A549 (cell line): ENCODE measurements at regions not wholly inside any gene's neighbourhood (a gene's known extent, or its start where the extent isn't known, plus 50 kb on each side); places are given as distances from the start of the nearest gene placed in this dataset.

Experiments used
- ATAC-seq, 2 experiments: fragments of 200-7000 bp in 1 of 2; fragments of >200 bp in 1 of 2; cut with Nextera tagmentation in 1 of 2; cut with Tn5 transposase in 1 of 2; 3 replicates each; pipeline versions ENCODE4 v1.8.0 to v1.9.1; 2018 to 2020; ENCODE audit warnings: mild to moderate bottlenecking in 1 of 2, moderate library complexity in 1 of 2
- CTCF ChIA-PET: fragments of 300-600 bp; sonication (Branson Sonifier 250); formaldehyde crosslinking; extraction: SDS; loops from one replicate; lab custom pipeline; 2021; ENCODE audit warnings: antibody characterized with exemption, inconsistent platforms; lab: Yijun Ruan, JAX
- POLR2A ChIA-PET: fragments of 350-600 bp; formaldehyde crosslinking; extraction: SDS; loops from one replicate; lab custom pipeline; 2021; ENCODE audit warnings: antibody characterized with exemption, inconsistent platforms; lab: Yijun Ruan, JAX
- DNase-seq, 2 experiments: peaks; one replicate each; pipeline versions ENCODE4 v3.0.0 to v3.0.0-alpha.2; 2011 to 2016; ENCODE audit warnings: low read depth in 1 of 2, low spot score in 1 of 2
- FAIRE-seq: peaks from 2 replicates; lab custom pipeline; 2011; peaks lifted over from hg19 to GRCh38; lab: Jason Lieb, UNC
- H3K27ac ChIP-seq, 2 experiments: fragments of >200 bp; sonication (Bioruptor Twin); formaldehyde crosslinking; 3 replicates each; pipeline ENCODE4 v1.5.1; 2016 to 2017
- H3K4me1 ChIP-seq: fragments of >200 bp; sonication (Bioruptor Twin); formaldehyde crosslinking; 3 replicates; pipeline ENCODE4 v1.6.1; 2016
- H3K4me2 ChIP-seq: fragments of >200 bp; sonication (Bioruptor Twin); formaldehyde crosslinking; 3 replicates; pipeline ENCODE4 v1.6.1; 2016
- H3K4me3 ChIP-seq: fragments of >200 bp; sonication (Bioruptor Twin); formaldehyde crosslinking; 3 replicates; pipeline ENCODE4 v1.5.1; 2016
- H3K9me3 ChIP-seq: fragments of >200 bp; sonication (Bioruptor Twin); formaldehyde crosslinking; 3 replicates; pipeline ENCODE4 v1.6.1; 2016
- ATOH8 ChIP-seq: fragments of 250-450 bp; sonication (Bioruptor Pico); IDR thresholded peaks from 2 replicates; pipeline ENCODE4 v1.5.0; 2020; ENCODE audit warnings: low read depth, mild to moderate bottlenecking, moderate library complexity
- BHLHE40 ChIP-seq: IDR thresholded peaks from 2 replicates; pipeline ENCODE4 v1.6.1; 2012; ENCODE audit warnings: low read depth, low read length, inconsistent platforms
- CBX2 ChIP-seq: fragments of 200-600 bp; sonication (generic); IDR thresholded peaks from 2 replicates; pipeline ENCODE4 v1.6.1; 2016; ENCODE audit warnings: low read depth, mild to moderate bottlenecking, borderline replicate concordance
- CEBPB ChIP-seq, 2 experiments: fragments of >200 bp in 1 of 2; sonication (Bioruptor Twin) in 1 of 2; formaldehyde crosslinking in 1 of 2; IDR thresholded peaks; 2 replicates each; pipeline ENCODE4 v1.6.1; 2012 to 2016
- CHD2 ChIP-seq: fragments of 150-350 bp; IDR thresholded peaks from 2 replicates; pipeline ENCODE4 v1.6.1; 2014; ENCODE audit warnings: low read length; ENCODE audit not compliant: partially characterized antibody
- CHD4 ChIP-seq: fragments of 200-600 bp; sonication (generic); IDR thresholded peaks from 2 replicates; pipeline ENCODE4 v1.6.1; 2016; ENCODE audit warnings: antibody characterized with exemption, mild to moderate bottlenecking, borderline replicate concordance
- CTCF ChIP-seq: fragments of >200 bp; sonication (Bioruptor Twin); formaldehyde crosslinking; IDR thresholded peaks from 3 replicates; pipeline ENCODE4 v1.5.1; 2016
- E2F6 ChIP-seq: IDR thresholded peaks from 2 replicates; pipeline ENCODE4 v1.6.1; 2012; ENCODE audit warnings: low read depth, borderline replicate concordance
- EHF ChIP-seq: fragments of 250-450 bp; sonication (Bioruptor Pico); IDR thresholded peaks from 2 replicates; pipeline ENCODE4 v1.5.0; 2020; ENCODE audit warnings: mild to moderate bottlenecking
- ELK1 ChIP-seq: fragments of 150-350 bp; IDR thresholded peaks from 2 replicates; pipeline ENCODE4 v1.6.1; 2014; ENCODE audit warnings: low read depth, mild to moderate bottlenecking, low read length
- EP300 ChIP-seq, 2 experiments: fragments of >200 bp; sonication (Bioruptor Twin); formaldehyde crosslinking; IDR thresholded peaks; 2 replicates in 1 of 2; 3 replicates in 1 of 2; pipeline ENCODE4 v1.6.1; 2016 to 2017
- FOSB ChIP-seq: fragments of 250-450 bp; sonication (Bioruptor Pico); IDR thresholded peaks from 2 replicates; pipeline ENCODE4 v1.5.0; 2020; ENCODE audit warnings: mild to moderate bottlenecking, moderate library complexity
- HES2 ChIP-seq: fragments of >200 bp; sonication (Bioruptor Twin); formaldehyde crosslinking; IDR thresholded peaks from 2 replicates; pipeline ENCODE4 v1.6.1; 2016
- HMGXB4 ChIP-seq: fragments of 250-450 bp; sonication (Bioruptor Pico); IDR thresholded peaks from 2 replicates; pipeline ENCODE4 v1.5.0; 2021; ENCODE audit warnings: mild to moderate bottlenecking, moderate library complexity, borderline replicate concordance
- HOXA7 ChIP-seq: fragments of 250-450 bp; sonication (Bioruptor Pico); IDR thresholded peaks from 2 replicates; pipeline ENCODE4 v1.5.0; 2020; ENCODE audit warnings: mild to moderate bottlenecking, moderate library complexity
- HOXB5 ChIP-seq: fragments of 250-450 bp; sonication (Bioruptor Pico); IDR thresholded peaks from 2 replicates; pipeline ENCODE4 v1.5.0; 2020; ENCODE audit warnings: mild to moderate bottlenecking, moderate library complexity
- JUN ChIP-seq, 2 experiments: fragments of >200 bp; sonication (Bioruptor Twin); formaldehyde crosslinking; IDR thresholded peaks; 2 replicates in 1 of 2; 3 replicates in 1 of 2; pipeline ENCODE4 v1.6.1; 2016 to 2017
- MAFK ChIP-seq: fragments of 450-650 bp; IDR thresholded peaks from 2 replicates; pipeline ENCODE4 v1.6.1; 2014; ENCODE audit not compliant: partially characterized antibody
- MAZ ChIP-seq: fragments of 150-350 bp; IDR thresholded peaks from 2 replicates; pipeline ENCODE4 v1.6.1; 2014; ENCODE audit warnings: antibody characterized with exemption, low read depth, low read length, borderline replicate concordance
- MYC ChIP-seq: IDR thresholded peaks from 2 replicates; pipeline ENCODE4 v1.6.1; 2012; ENCODE audit warnings: mild to moderate bottlenecking, inconsistent platforms, low read length, improper control_type of control experiment, borderline replicate concordance
- NPAS2 ChIP-seq: fragments of 250-450 bp; sonication (Bioruptor Pico); IDR thresholded peaks from 2 replicates; pipeline ENCODE4 v1.8.0; 2022; ENCODE audit warnings: mild to moderate bottlenecking, moderate library complexity, borderline replicate concordance
- PHF8 ChIP-seq: fragments of 200-600 bp; sonication (generic); IDR thresholded peaks from 2 replicates; pipeline ENCODE4 v1.6.1; 2016; ENCODE audit warnings: low read depth, mild to moderate bottlenecking, antibody characterized with exemption, moderate library complexity, borderline replicate concordance
- POLR2A ChIP-seq: IDR thresholded peaks from 2 replicates; pipeline ENCODE4 v1.6.1; 2012; ENCODE audit warnings: mild to moderate bottlenecking, low read length
- POLR2AphosphoS2 ChIP-seq: conservative IDR thresholded peaks from 2 replicates; pipeline ENCODE4 v1.6.1; 2012; ENCODE audit warnings: low read length, improper control_type of control experiment, inconsistent platforms
- RCOR1 ChIP-seq: fragments of 150-350 bp; IDR thresholded peaks from 2 replicates; pipeline ENCODE4 v1.6.1; 2014; ENCODE audit warnings: antibody characterized with exemption, low read length, low read depth
- SMC3 ChIP-seq: fragments of >200 bp; sonication (Bioruptor Twin); formaldehyde crosslinking; IDR thresholded peaks from 3 replicates; pipeline ENCODE4 v1.6.1; 2018; ENCODE audit warnings: inconsistent platforms
- TP53 ChIP-seq: fragments of 250-450 bp; sonication (Bioruptor Pico); IDR thresholded peaks from 2 replicates; pipeline ENCODE4 v1.5.0; 2021; ENCODE audit warnings: mild to moderate bottlenecking, moderate library complexity
- ZC3H11A ChIP-seq: fragments of 450-650 bp; IDR thresholded peaks from 2 replicates; pipeline ENCODE4 v1.6.1; 2014; ENCODE audit warnings: antibody characterized with exemption, mild to moderate bottlenecking
- ZFP36 ChIP-seq: fragments of 450-650 bp; IDR thresholded peaks from 2 replicates; pipeline ENCODE4 v1.6.1; 2014; ENCODE audit warnings: borderline replicate concordance; ENCODE audit not compliant: partially characterized antibody
- ZNF302 ChIP-seq: fragments of 250-450 bp; sonication (Bioruptor Pico); IDR thresholded peaks from 2 replicates; pipeline ENCODE4 v1.9.0; 2021; ENCODE audit warnings: inconsistent platforms, mild to moderate bottlenecking, moderate library complexity
- WGBS: methylation state at CpG from one replicate; pipeline ENCODE4 v1.1.6; 2017; ENCODE audit errors: missing lambda C conversion rate; 5-methylcytosine and 5-hydroxymethylcytosine counted together

GRCh38 chr2:200186002-200186401, 120.5 kb upstream of the SPATS2L start:
- ChIA-PET CTCF (no interaction called here), POLR2A (no interaction called here)
- no peak overlapping the region for H3K4me2 ChIP-seq
- TF ChIP-seq BHLHE40 (no peak), E2F6 (no peak), CHD2 (no peak), CTCF (no peak), JUN (IDR thresholded peaks at IDR 0.05) (no peak), HES2 (no peak), MYC (no peak), EP300 (IDR thresholded peaks at IDR 0.05) (no peak), PHF8 (no peak)
- FAIRE-seq (no peak), DNase-seq (no peak), ATAC-seq (no peak)
- no peaks in the 10 kb centered on the region for H3K9me3 ChIP-seq
- no peak overlapping the region for H3K27ac ChIP-seq
- 87% methylated on average over 1 of the region's 1 CpG for WGBS
- no peak overlapping the region for H3K4me3 ChIP-seq
- H3K4me1 ChIP-seq: no peaks in the 10 kb centered on the region

- WGBS: 65% methylated on average over 3 of the region's 3 CpGs
- ATAC-seq: no peak
- H3K4me2 ChIP-seq: no peak overlapping the region
- no peak for TF ChIP-seq NPAS2 (CRISPR knock-in tag)
- TF ChIP-seq ZFP36: no peak
- TF ChIP-seq TP53: no peak
- no peak for TF ChIP-seq ATOH8 (CRISPR knock-in tag)
- no peak for TF ChIP-seq RCOR1
- TF ChIP-seq SMC3: no peak
- TF ChIP-seq BHLHE40: no peak
- TF ChIP-seq EHF (CRISPR knock-in tag): no peak
- TF ChIP-seq ZC3H11A: no peak
- no peak for TF ChIP-seq FOSB (CRISPR knock-in tag)
- TF ChIP-seq, all 56 proteins: peak for 0
- CTCF ChIA-PET: no interaction called here
- no peak for FAIRE-seq
- Histone ChIP-seq H3K27ac (no peak overlapping the region), H3K9me3 (no peaks in the 10 kb centered on the region), H3K4me3 (no peak overlapping the region), H3K4me1 (no peaks in the 10 kb centered on the region)
- POLR2A ChIA-PET: no interaction called here
- no peak for DNase-seq
These were observed 117.6 kb upstream of the SPATS2L start for GRCh38 chr2:200188876-200189275.

- Histone ChIP-seq H3K4me3 (no peak overlapping the region), H3K27ac (no peak overlapping the region), H3K4me2 (no peak overlapping the region), H3K4me1 (no peaks in the 10 kb centered on the region), H3K9me3 (no peaks in the 10 kb centered on the region)
- FAIRE-seq: no peak
- WGBS: 11% methylated on average over 2 of the region's 2 CpGs
- CTCF ChIA-PET: interaction anchor here (0.6 to 0.8 kb wide), 2 partner anchors 9 to 105 kb away, joined by 3 to 4 read pairs; no protein-coding TSS in a partner anchor
- POLR2A ChIA-PET: no interaction called here
- no peak for DNase-seq
- no peak for ATAC-seq
- no peak for TF ChIP-seq MAFK
- no peak for TF ChIP-seq NPAS2 (CRISPR knock-in tag)
- no peak for TF ChIP-seq CHD4
- TF ChIP-seq HMGXB4: no peak
- no peak for TF ChIP-seq CEBPB (IDR thresholded peaks at IDR 0.05)
- no peak for TF ChIP-seq POLR2AphosphoS2
- TF ChIP-seq CBX2: no peak
- no peak for TF ChIP-seq ZNF302
- no peak for TF ChIP-seq HOXB5
- TF ChIP-seq POLR2A: no peak
- TF ChIP-seq CHD2: no peak
- TF ChIP-seq ELK1: no peak
- no peak for TF ChIP-seq MYC
- no peak for TF ChIP-seq MAZ
- TF ChIP-seq HOXA7 (CRISPR knock-in tag): no peak
These were observed 116.5 kb upstream of the SPATS2L start for GRCh38 chr2:200189964-200190363.
